ENCODE measurements at regions not wholly inside any gene's neighbourhood (a gene's known extent, or its start where the extent isn't known, plus 50 kb on each side); places are given as distances from the start of the nearest gene placed in this dataset.

GRCh38 chr12:33703221-33703620 is 263.6 kb upstream of the SYT10 start:
- H3K4me2 ChIP-seq = no peak overlapping the region
- H3K27ac ChIP-seq = no peak overlapping the region
- FAIRE-seq (no peak), ATAC-seq (no peak), DNase-seq (ENCODE audit: low read depth in 1 of 2, low spot score in 1 of 2) (no peak)
- H3K4me3 ChIP-seq = no peak overlapping the region
- WGBS (ENCODE audit: missing lambda C conversion rate) = 3% methylated on average over 1 of the region's 1 CpG
- H3K4me1 ChIP-seq = no peaks in the 10 kb centered on the region
- TF ChIP-seq ELK1 (IDR thresholded peaks at IDR 0.05; ENCODE audit: low read depth, low read length) (no peak), CHD4 (IDR thresholded peaks at IDR 0.05; ENCODE audit: borderline replicate concordance) (no peak), CTCF (IDR thresholded peaks at IDR 0.05) (no peak), MYC (IDR thresholded peaks at IDR 0.05; ENCODE audit: borderline replicate concordance, low read length) (no peak), CBX8 (IDR thresholded peaks at IDR 0.05) (no peak), HDAC2 (IDR thresholded peaks at IDR 0.05) (no peak), NFE2L2 (conservative IDR thresholded peaks at IDR 0.05; ENCODE audit: low read length) (no peak), FOSB (CRISPR knock-in tag; IDR thresholded peaks at IDR 0.05) (no peak)
- TF ChIP-seq, protein P1, sequence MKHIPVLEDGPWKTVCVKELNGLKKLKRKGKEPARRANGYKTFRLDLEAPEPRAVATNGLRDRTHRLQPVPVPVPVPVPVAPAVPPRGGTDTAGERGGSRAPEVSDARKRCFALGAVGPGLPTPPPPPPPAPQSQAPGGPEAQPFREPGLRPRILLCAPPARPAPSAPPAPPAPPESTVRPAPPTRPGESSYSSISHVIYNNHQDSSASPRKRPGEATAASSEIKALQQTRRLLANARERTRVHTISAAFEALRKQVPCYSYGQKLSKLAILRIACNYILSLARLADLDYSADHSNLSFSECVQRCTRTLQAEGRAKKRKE (CRISPR knock-in tag; IDR thresholded peaks at IDR 0.05; ENCODE audit: low read depth) = no peak
- no peaks in the 10 kb centered on the region for H3K9me3 ChIP-seq
- POLR2A ChIA-PET = no interaction called here
- CTCF ChIA-PET = no interaction called here

DNA sequence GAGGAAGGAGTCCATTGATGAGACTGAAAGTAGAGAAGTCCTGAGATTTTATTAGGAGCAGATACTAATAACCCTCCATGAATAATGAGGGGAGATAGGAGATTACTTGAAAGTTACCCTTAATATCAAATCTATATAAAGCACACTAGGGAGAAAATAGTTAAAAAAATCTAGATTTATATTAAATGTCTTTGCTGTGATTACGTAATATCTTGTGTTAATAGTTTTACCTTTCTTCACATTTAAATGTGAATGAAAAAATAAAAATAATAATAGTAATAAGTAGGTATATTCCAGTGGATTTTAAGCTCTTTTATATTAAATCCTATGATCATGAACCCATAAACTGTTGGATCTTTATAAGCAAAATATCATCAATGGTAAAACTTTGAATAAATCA is 267.3 kb upstream of the SYT10 start:
- Histone ChIP-seq H3K4me1 (no peaks in the 10 kb centered on the region), H3K4me2 (no peak overlapping the region), H3K9me3 (no peaks in the 10 kb centered on the region), H3K27ac (no peak overlapping the region), H3K4me3 (no peak overlapping the region)
- TF ChIP-seq TP53 (CRISPR knock-in tag; IDR thresholded peaks at IDR 0.05) (no peak), REST (IDR thresholded peaks at IDR 0.05) (no peak), JUN (IDR thresholded peaks at IDR 0.05) (no peak), CTCF (IDR thresholded peaks at IDR 0.05) (no peak), KDM1A (IDR thresholded peaks at IDR 0.05; ENCODE audit: low read depth) (no peak), CEBPB (IDR thresholded peaks at IDR 0.05) (no peak), PBX3 (IDR thresholded peaks at IDR 0.05) (no peak), FOSB (CRISPR knock-in tag; IDR thresholded peaks at IDR 0.05) (no peak), CBX8 (IDR thresholded peaks at IDR 0.05) (no peak), JUNB (IDR thresholded peaks at IDR 0.05) (no peak), RCOR1 (IDR thresholded peaks at IDR 0.05; ENCODE audit: low read depth, low read length) (no peak), CBX2 (IDR thresholded peaks at IDR 0.05; ENCODE audit: borderline replicate concordance, low read depth) (no peak), HOXA7 (CRISPR knock-in tag; IDR thresholded peaks at IDR 0.05) (no peak), BHLHE40 (IDR thresholded peaks at IDR 0.05; ENCODE audit: low read depth, low read length) (no peak), POLR2AphosphoS2 (conservative IDR thresholded peaks at IDR 0.05; ENCODE audit: low read length) (no peak)
- no peak for DNase-seq (ENCODE audit: low read depth in 1 of 2, low spot score in 1 of 2)
- FAIRE-seq = no peak
- no peak for ATAC-seq
- 2% methylated on average over 1 of the region's 1 CpG for WGBS (ENCODE audit: missing lambda C conversion rate)
- POLR2A ChIA-PET = no interaction called here
- CTCF ChIA-PET = no interaction called here
